DND-41 (cell line): ENCODE measurements at regions not wholly inside any gene's neighbourhood (a gene's known extent, or its start where the extent isn't known, plus 50 kb on each side); places are given as distances from the start of the nearest gene placed in this dataset.

Experiments used
- ATAC-seq: fragments of 200-7000 bp; cut with Tn5 transposase; 3 replicates; pipeline ENCODE4 v1.9.1; 2021; ENCODE audit warnings: low read depth; ENCODE audit not compliant: insufficient read depth
- DNase-seq: peaks from one replicate; pipeline ENCODE4 v3.0.0-alpha.2; 2020
- H2AFZ ChIP-seq: 2 replicates; pipeline ENCODE4 v1.6.0; 2012; ENCODE audit warnings: low read depth, low read length
- H3K27ac ChIP-seq: 2 replicates; pipeline ENCODE4 v1.5.1; 2012; ENCODE audit warnings: low read length, inconsistent platforms
- H3K27me3 ChIP-seq: fragments of 200-600 bp; sonication (generic); 2 replicates; pipeline ENCODE4 v1.6.0; 2012; ENCODE audit warnings: low read length, mild to moderate bottlenecking, inconsistent platforms; ENCODE audit not compliant: insufficient read depth, poor library complexity
- H3K36me3 ChIP-seq: 2 replicates; pipeline ENCODE4 v1.5.1; 2012; ENCODE audit warnings: low read length, inconsistent platforms; ENCODE audit not compliant: insufficient read depth
- H3K4me1 ChIP-seq: 2 replicates; pipeline ENCODE4 v1.5.1; 2012; ENCODE audit warnings: mild to moderate bottlenecking, low read length; ENCODE audit not compliant: insufficient read depth
- H3K4me2 ChIP-seq: 2 replicates; pipeline ENCODE4 v1.6.0; 2012; ENCODE audit warnings: mild to moderate bottlenecking, moderate library complexity, low read length, inconsistent platforms; ENCODE audit not compliant: insufficient read depth
- H3K4me3 ChIP-seq, 2 experiments: fragments of 200-600 bp in 1 of 2; shearing (Covaris generic) in 1 of 2; 2 replicates each; pipeline ENCODE4 v1.5.1; 2012 to 2016; ENCODE audit warnings: inconsistent platforms in 2 of 2, low read length in 2 of 2, mild to moderate bottlenecking in 2 of 2, low read depth in 1 of 2, moderate library complexity in 1 of 2
- H3K79me2 ChIP-seq: 2 replicates; pipeline ENCODE4 v1.6.0; 2012; ENCODE audit warnings: low read length, inconsistent platforms; ENCODE audit not compliant: insufficient read depth
- H3K9ac ChIP-seq: 2 replicates; pipeline ENCODE4 v1.6.0; 2012; ENCODE audit warnings: low read depth, mild to moderate bottlenecking, inconsistent platforms, low read length, moderate library complexity
- H3K9me3 ChIP-seq: 2 replicates; pipeline ENCODE4 v1.5.1; 2012; ENCODE audit warnings: low read length, moderate library complexity, mild to moderate bottlenecking, inconsistent platforms; ENCODE audit not compliant: insufficient read depth, severe bottlenecking
- H4K20me1 ChIP-seq: 2 replicates; pipeline ENCODE4 v1.6.0; 2012; ENCODE audit warnings: low read length; ENCODE audit not compliant: insufficient read depth
- CTCF ChIP-seq: IDR thresholded peaks from 2 replicates; pipeline ENCODE4 v1.5.1; 2012; ENCODE audit warnings: borderline replicate concordance, low read length, moderate library complexity, mild to moderate bottlenecking; ENCODE audit not compliant: poor library complexity, severe bottlenecking; ENCODE audit errors: extremely low read depth
- EZH2 ChIP-seq: IDR thresholded peaks from 3 replicates; pipeline ENCODE4 v1.6.1; 2012; ENCODE audit warnings: borderline replicate concordance, low read depth, mild to moderate bottlenecking, moderate library complexity, low read length, inconsistent platforms; ENCODE audit not compliant: severe bottlenecking

DNA sequence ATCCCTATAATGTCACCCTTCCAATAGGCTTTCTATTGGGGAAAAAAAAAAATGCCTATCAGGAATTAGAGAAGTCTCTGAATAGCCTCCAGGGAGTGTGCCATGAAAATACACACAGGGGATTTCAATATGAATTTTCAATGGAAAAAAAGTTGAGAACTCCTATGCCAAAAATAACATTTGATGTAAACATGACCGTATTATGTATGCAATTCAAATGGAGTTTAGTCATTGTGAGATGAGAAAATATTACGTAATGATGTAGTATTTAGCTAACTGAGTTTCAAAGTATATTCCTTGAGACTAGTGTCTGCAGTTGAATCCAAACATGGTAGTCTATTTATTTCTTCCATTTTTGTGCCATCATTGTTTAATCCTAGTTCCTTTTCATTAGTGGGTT is 182.3 kb downstream of the BLID start:
- ATAC-seq (no peak), DNase-seq (no peak)
- H3K36me3 ChIP-seq: no peaks in the 10 kb centered on the region
- no peaks in the 10 kb centered on the region for H3K79me2 ChIP-seq
- no peaks in the 10 kb centered on the region for H3K9me3 ChIP-seq
- H3K27ac ChIP-seq: no peak overlapping the region
- no peaks in the 10 kb centered on the region for H3K4me1 ChIP-seq
- H3K9ac ChIP-seq: no peak overlapping the region
- H2AFZ ChIP-seq: no peak overlapping the region
- no peak overlapping the region for H3K4me2 ChIP-seq
- TF ChIP-seq CTCF (no peak), EZH2 (no peak)
- H3K4me3 ChIP-seq: no peak overlapping the region
- no peaks in the 10 kb centered on the region for H4K20me1 ChIP-seq
- H3K27me3 ChIP-seq: peaks cover 3% of the 10 kb centered on the region

DNA sequence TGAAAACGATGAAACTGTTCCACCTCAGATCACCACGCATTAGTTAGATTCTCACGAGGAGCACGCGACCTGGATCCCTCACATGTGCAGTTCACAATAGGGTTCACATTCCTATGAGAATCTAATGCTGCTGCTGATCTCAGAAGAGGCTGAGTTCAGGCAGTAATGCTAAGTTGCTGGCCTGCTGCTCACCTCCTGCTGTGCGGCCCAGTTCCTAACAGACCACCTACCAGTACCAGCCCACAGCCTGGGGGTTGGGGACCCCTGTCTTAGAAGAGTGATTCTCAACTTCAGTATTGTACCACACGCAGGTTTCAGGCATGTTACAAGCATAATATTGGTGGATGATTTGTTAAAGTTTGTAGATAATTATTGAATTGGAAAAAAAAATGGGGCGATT is 182.7 kb downstream of the BLID start:
- Histone ChIP-seq H3K4me3 (no peak overlapping the region), H3K79me2 (no peaks in the 10 kb centered on the region), H3K27me3 (peaks cover 6% of the 10 kb centered on the region), H3K4me2 (no peak overlapping the region), H3K9me3 (no peaks in the 10 kb centered on the region), H2AFZ (no peak overlapping the region), H3K36me3 (no peaks in the 10 kb centered on the region), H4K20me1 (no peaks in the 10 kb centered on the region), H3K4me1 (no peaks in the 10 kb centered on the region), H3K9ac (no peak overlapping the region), H3K27ac (no peak overlapping the region)
- ATAC-seq (no peak), DNase-seq (no peak)
- no peak for TF ChIP-seq EZH2

- Histone ChIP-seq H4K20me1 (no peaks in the 10 kb centered on the region), H3K4me3 (no peak overlapping the region), H3K9ac (no peak overlapping the region), H3K27me3 (peaks cover 4% of the 10 kb centered on the region), H3K4me1 (no peaks in the 10 kb centered on the region), H3K36me3 (no peaks in the 10 kb centered on the region), H3K27ac (no peak overlapping the region), H3K4me2 (no peak overlapping the region), H3K79me2 (no peaks in the 10 kb centered on the region), H2AFZ (no peak overlapping the region), H3K9me3 (no peaks in the 10 kb centered on the region)
- DNase-seq (no peak), ATAC-seq (no peak)
- TF ChIP-seq EZH2: no peak
- TF ChIP-seq CTCF: no peak
Measured at GRCh38 chr11:121932646-121933185, 183.3 kb downstream of the BLID start.

GRCh38 chr11:121931748-121932352 is 184.2 kb downstream of the BLID start:
- Histone ChIP-seq H2AFZ (no peak overlapping the region), H3K9ac (no peak overlapping the region), H3K4me1 (no peaks in the 10 kb centered on the region), H3K4me3 (no peak overlapping the region), H3K79me2 (no peaks in the 10 kb centered on the region), H3K27ac (no peak overlapping the region), H3K4me2 (no peak overlapping the region), H3K27me3 (peaks cover 3% of the 10 kb centered on the region), H3K9me3 (no peaks in the 10 kb centered on the region), H3K36me3 (no peaks in the 10 kb centered on the region), H4K20me1 (no peaks in the 10 kb centered on the region)
- DNase-seq (no peak), ATAC-seq (no peak)
- TF ChIP-seq EZH2: no peak
